OCI-LY1 (cell line): ENCODE measurements at regions not wholly inside any gene's neighbourhood (a gene's known extent, or its start where the extent isn't known, plus 50 kb on each side); places are given as distances from the start of the nearest gene placed in this dataset.

ENCODE experiments used
- CTCF ChIP-seq: fragments of 200-600 bp; sonication (generic), shearing (Covaris generic); IDR thresholded peaks from 2 replicates; pipeline ENCODE4 v1.5.1; 2017; ENCODE audit warnings: mild to moderate bottlenecking, antibody characterized with exemption, low read length, moderate library complexity, mixed read lengths
- EZH2 ChIP-seq: fragments of 200-600 bp; sonication (generic), shearing (Covaris generic); IDR thresholded peaks from 2 replicates; pipeline ENCODE4 v1.8.0; 2017; ENCODE audit warnings: borderline replicate concordance, mixed run types, mild to moderate bottlenecking, antibody characterized with exemption, low read length, moderate library complexity, mixed read lengths

- TF ChIP-seq CTCF (no peak), EZH2 (no peak)
Observed at GRCh38 chr5:108560166-108560565, 178.3 kb upstream of the FBXL17 start.
